Fibroblast of mammary gland (primary cell): ENCODE measurements at regions not wholly inside any gene's neighbourhood (a gene's known extent, or its start where the extent isn't known, plus 50 kb on each side); places are given as distances from the start of the nearest gene placed in this dataset.

Source experiments
- DNase-seq: peaks from one replicate; pipeline ENCODE4 v3.0.0-alpha.2; 2010; ENCODE audit warnings: low read depth
- H3K4me3 ChIP-seq: 2 replicates; pipeline ENCODE4 v1.5.1; 2011; ENCODE audit warnings: low read depth, mild to moderate bottlenecking, low read length, moderate library complexity; ENCODE audit not compliant: control insufficient read depth
- TF ChIP-seq, protein P1 (sequence below): conservative IDR thresholded peaks from 2 replicates; pipeline ENCODE4 v1.5.1; 2011; ENCODE audit warnings: low read depth, low read length, inconsistent platforms; ENCODE audit not compliant: control insufficient read depth, insufficient read depth

GRCh38 chr7:68276725-68277124 lies 1280.1 kb downstream of the TYW1 start:
- no peak for DNase-seq
- no peak overlapping the region for H3K4me3 ChIP-seq
- TF ChIP-seq, protein P1, sequence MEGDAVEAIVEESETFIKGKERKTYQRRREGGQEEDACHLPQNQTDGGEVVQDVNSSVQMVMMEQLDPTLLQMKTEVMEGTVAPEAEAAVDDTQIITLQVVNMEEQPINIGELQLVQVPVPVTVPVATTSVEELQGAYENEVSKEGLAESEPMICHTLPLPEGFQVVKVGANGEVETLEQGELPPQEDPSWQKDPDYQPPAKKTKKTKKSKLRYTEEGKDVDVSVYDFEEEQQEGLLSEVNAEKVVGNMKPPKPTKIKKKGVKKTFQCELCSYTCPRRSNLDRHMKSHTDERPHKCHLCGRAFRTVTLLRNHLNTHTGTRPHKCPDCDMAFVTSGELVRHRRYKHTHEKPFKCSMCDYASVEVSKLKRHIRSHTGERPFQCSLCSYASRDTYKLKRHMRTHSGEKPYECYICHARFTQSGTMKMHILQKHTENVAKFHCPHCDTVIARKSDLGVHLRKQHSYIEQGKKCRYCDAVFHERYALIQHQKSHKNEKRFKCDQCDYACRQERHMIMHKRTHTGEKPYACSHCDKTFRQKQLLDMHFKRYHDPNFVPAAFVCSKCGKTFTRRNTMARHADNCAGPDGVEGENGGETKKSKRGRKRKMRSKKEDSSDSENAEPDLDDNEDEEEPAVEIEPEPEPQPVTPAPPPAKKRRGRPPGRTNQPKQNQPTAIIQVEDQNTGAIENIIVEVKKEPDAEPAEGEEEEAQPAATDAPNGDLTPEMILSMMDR: no peak

- no peak overlapping the region for H3K4me3 ChIP-seq
- no peak for DNase-seq
- TF ChIP-seq, protein P1: no peak
Measured at GRCh38 chr7:68279827-68280400, 1283.3 kb downstream of the TYW1 start.

DNA sequence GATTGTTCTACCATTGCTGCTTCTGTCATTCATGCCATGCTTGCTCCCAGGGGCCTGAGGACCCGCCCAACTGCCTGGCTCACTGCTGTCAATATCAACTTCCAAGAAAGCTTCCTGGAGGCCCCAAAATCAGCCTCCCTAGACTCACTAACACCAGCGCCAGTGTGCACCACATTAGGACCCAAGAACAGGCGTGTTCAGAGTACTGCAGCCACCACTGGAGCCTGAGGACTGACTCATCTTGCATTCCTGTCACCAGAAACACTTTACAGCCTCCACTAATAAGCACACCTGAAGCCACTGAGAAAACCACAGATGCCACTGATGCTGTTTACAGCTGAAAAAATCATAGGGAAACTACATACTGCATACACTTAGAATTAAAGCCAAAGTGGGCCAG lies 1284.3 kb downstream of the TYW1 start:
- TF ChIP-seq, protein P1: no peak
- H3K4me3 ChIP-seq: no peak overlapping the region
- DNase-seq: no peak

GRCh38 chr7:68288144-68288593 lies 1291.5 kb downstream of the TYW1 start:
- no peak overlapping the region for H3K4me3 ChIP-seq
- no peak for DNase-seq
- TF ChIP-seq, protein P1: no peak

DNA sequence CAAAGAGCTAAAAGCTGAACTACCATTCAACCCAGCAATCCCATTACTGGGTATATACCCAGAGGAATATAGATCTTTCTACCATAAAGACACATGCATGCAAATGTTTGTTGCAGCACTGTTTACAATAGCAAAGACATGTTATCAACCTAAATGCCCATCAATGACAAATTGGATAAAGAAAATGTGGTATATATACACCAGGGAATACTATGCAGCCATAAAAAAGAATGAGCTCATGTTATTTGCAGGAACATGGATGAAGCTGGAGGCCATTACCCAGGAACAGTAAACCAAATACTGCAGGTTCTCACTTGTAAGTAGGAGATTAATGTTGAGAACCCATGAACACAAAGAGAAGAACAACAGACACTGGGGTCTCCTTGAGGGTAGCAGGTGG lies 1295.1 kb downstream of the TYW1 start:
- TF ChIP-seq, protein P1: no peak
- DNase-seq: no peak
- H3K4me3 ChIP-seq: no peak overlapping the region

DNA sequence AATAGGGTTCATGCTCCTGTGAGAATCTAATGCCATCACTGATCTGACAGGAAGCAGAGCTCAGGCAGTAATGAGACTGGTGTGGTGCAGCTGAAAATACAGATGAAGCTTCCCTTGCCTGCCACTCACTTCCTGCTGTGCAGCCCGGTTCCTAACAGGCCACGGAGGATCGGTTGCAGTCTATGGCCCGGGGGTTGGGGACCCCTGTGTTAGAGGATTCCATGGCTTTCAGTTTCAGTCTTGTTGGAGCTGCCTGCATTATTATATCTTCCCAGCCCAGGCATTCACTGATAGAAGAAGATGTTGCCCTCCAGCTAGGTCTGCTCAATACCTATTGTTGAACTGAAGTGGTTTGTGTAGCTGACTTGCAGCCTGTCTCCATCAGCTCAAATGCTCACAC lies 1298.8 kb downstream of the TYW1 start:
- TF ChIP-seq, protein P1: no peak
- DNase-seq: no peak
- no peak overlapping the region for H3K4me3 ChIP-seq

DNA sequence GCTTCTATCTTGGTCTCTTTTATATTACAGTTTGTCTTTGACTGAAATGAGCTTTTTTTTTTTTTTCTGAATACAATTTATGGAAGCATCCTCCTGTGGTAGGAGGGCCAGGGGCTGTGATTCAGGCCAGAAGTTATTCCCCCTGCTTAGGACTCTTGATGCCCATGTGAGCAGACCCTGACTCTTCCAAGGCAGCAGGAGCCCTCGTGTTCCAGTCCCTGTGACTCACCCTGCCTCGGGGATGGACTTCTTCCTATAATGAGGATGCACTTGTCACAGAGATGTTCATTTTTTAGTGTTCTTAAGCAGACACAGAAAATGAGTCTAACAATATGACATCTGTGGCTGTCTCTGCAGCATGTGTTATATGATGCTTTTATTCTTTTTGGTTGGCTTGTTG lies 1293.7 kb upstream of the AUTS2 start:
- H3K4me3 ChIP-seq: no peak overlapping the region
- no peak for DNase-seq
- TF ChIP-seq, protein P1: no peak
